Gastroesophageal sphincter (tissue), 3 donors: ENCODE measurements at regions not wholly inside any gene's neighbourhood (a gene's known extent, or its start where the extent isn't known, plus 50 kb on each side); places are given as distances from the start of the nearest gene placed in this dataset.

Experiments
- CTCF ChIP-seq, 4 experiments: fragments of 200-600 bp in 2 of 4; fragments of 450-650 bp in 2 of 4; sonication (generic) in 1 of 4; IDR thresholded peaks; one replicate each; pipeline ENCODE4 v1.5.1; 2017 to 2019; ENCODE audit warnings: antibody characterized with exemption in 4 of 4, mild to moderate bottlenecking in 2 of 4, moderate library complexity in 2 of 4
- POLR2A ChIP-seq, 2 donors: fragments of 450-650 bp; IDR thresholded peaks; one replicate each; pipeline ENCODE4 v1.6.1; 2017; ENCODE audit warnings: antibody characterized with exemption in 2 of 2, mild to moderate bottlenecking in 2 of 2, moderate library complexity in 1 of 2

- TF ChIP-seq CTCF (IDR thresholded peaks at IDR 0.05) (no peak), POLR2A (IDR thresholded peaks at IDR 0.05) (no peak)
These were observed 214.3 kb upstream of the IRX1 start for GRCh38 chr5:3381206-3381825.
